Renal cortical epithelial cell (primary cell): ENCODE measurements at regions not wholly inside any gene's neighbourhood (a gene's known extent, or its start where the extent isn't known, plus 50 kb on each side); places are given as distances from the start of the nearest gene placed in this dataset.
A peak's percentile ranks its signal among the peaks of the same experiment; 100 is the strongest.

Experiments used
- DNase-seq: peaks from one replicate; pipeline ENCODE4 v3.0.0-alpha.2; 2011; ENCODE audit warnings: low read depth

- DNase-seq, result no peak
These were observed 172.2 kb upstream of the PRICKLE1 start for GRCh38 chr12:42761601-42762350.

- DNase-seq, result peak; percentile 69
These were observed 171.5 kb upstream of the PRICKLE1 start for GRCh38 chr12:42761086-42761485.

GRCh38 chr12:42760550-42760949 lies 171.0 kb upstream of the PRICKLE1 start:
- peak; percentile 75 for DNase-seq

- peak; percentile 77 for DNase-seq
These were observed 170.2 kb upstream of the PRICKLE1 start for GRCh38 chr12:42759622-42760273.

- no peak for DNase-seq
These were observed 169.3 kb upstream of the PRICKLE1 start for GRCh38 chr12:42758806-42759205.

- DNase-seq, result no peak
These were observed 168.1 kb upstream of the PRICKLE1 start for GRCh38 chr12:42757624-42758119.

GRCh38 chr12:42756841-42757623 lies 167.5 kb upstream of the PRICKLE1 start:
- DNase-seq, result peak; percentile 100

GRCh38 chr12:42750356-42750755 lies 160.8 kb upstream of the PRICKLE1 start:
- no peak for DNase-seq

GRCh38 chr12:42749239-42749638 lies 159.7 kb upstream of the PRICKLE1 start:
- peak; percentile 27 for DNase-seq

GRCh38 chr12:42744539-42745182 lies 155.1 kb upstream of the PRICKLE1 start:
- peak; percentile 71 for DNase-seq

- no peak for DNase-seq
These were observed 153.2 kb upstream of the PRICKLE1 start for GRCh38 chr12:42742716-42743115.

GRCh38 chr12:42741771-42742510 lies 152.4 kb upstream of the PRICKLE1 start:
- peak; percentile 79 for DNase-seq

GRCh38 chr12:42741091-42741490 lies 151.5 kb upstream of the PRICKLE1 start:
- DNase-seq, result no peak

GRCh38 chr12:42737398-42737797 lies 147.9 kb upstream of the PRICKLE1 start:
- DNase-seq, result no peak

GRCh38 chr12:42735861-42736361 lies 146.4 kb upstream of the PRICKLE1 start:
- no peak for DNase-seq

GRCh38 chr12:42733911-42734310 lies 144.4 kb upstream of the PRICKLE1 start:
- no peak for DNase-seq

GRCh38 chr12:42732908-42733411 lies 143.4 kb upstream of the PRICKLE1 start:
- DNase-seq, result peak; percentile 76

- no peak for DNase-seq
These were observed 140.7 kb upstream of the PRICKLE1 start for GRCh38 chr12:42730291-42730690.

- DNase-seq, result no peak
These were observed 140.0 kb upstream of the PRICKLE1 start for GRCh38 chr12:42729535-42729900.

- no peak for DNase-seq
These were observed 139.4 kb upstream of the PRICKLE1 start for GRCh38 chr12:42728770-42729534.
